Tongue (tissue), 1 donor: ENCODE measurements at regions not wholly inside any gene's neighbourhood (a gene's known extent, or its start where the extent isn't known, plus 50 kb on each side); places are given as distances from the start of the nearest gene placed in this dataset.

Experiments used
- DNase-seq: peaks from one replicate; pipeline ENCODE4 v3.0.0-alpha.2; 2015

DNA sequence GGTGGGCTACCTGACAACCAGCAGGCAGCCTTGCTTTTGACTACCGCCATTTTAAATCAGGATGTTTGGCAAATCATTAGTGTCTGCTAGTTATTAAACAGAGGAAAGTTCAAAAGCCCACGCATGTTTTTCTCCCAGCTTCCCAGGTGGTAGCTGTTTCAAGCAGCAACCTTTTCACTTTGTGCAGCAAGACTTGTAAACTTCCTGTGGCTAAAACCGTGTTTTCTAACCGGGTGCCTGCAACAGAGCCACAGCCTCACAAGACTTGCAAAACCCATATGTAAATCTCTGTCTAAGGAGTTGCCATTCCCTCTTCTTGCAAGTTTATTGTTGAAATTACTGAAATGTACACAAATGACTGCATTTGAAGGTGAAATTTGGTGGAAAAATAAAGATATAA lies 633.1 kb downstream of the BCL11A start:
- DNase-seq: no peak

- DNase-seq: no peak
Measured at GRCh38 chr2:59919579-59919978, 633.9 kb downstream of the BCL11A start.

DNA sequence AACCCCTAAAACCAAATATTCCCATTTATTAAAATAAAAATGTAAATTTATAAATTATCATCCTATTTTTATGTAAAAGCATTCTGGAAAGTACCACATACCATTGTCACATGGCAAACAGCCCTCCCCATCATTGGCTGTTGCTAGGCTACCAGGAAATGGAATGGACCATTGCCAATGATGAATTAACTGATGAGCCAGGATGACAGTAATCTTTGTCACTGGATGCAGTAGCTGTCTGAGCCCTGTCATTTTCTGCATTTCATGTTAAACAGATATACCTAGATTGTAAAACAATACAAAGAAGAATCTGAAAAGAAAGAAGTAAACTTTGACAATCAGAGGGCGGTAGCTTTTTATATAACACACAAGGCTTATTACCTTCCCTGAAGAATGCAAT lies 641.4 kb downstream of the BCL11A start:
- no peak for DNase-seq

DNA sequence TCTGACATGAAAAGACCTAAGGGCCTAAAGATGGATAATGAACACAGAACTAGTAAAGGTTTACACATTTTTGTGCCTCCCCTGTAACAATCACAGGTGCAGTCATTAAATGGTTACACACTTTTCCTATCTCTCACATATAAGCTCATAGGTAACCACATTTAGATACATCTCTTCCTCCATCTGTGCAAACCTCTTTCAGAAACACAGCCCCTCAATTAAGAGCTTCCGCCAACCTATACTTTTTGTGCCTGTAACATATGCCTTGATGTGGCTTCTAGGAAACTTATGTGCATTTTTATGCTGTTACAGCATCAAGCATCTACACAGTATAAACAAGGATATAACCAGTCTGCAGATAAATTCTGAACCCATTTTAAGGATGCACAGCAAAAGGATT lies 643.3 kb downstream of the BCL11A start:
- no peak for DNase-seq

DNA sequence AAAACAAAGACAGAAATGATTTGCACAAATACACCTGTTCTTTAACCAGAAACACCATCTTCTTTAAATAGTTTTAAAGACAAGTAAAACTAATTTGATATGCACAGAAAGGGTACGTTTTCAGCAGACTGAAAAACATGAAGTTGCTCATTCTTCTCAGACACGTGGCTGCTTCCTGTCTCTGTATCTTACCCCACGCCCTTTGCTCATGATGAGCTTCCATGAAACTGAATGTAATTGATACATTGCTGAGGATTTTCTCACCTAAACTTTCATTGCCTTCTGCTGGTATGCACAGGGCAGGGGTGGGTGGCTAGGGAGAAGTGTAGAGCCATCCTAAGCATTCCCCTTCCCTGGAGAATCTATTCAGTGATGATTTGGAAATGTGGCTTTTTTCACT lies 644.3 kb downstream of the BCL11A start:
- DNase-seq: no peak

GRCh38 chr2:59905731-59906130 lies 647.7 kb downstream of the BCL11A start:
- DNase-seq: no peak

GRCh38 chr2:59903994-59904544 lies 649.4 kb downstream of the BCL11A start:
- DNase-seq: no peak

DNA sequence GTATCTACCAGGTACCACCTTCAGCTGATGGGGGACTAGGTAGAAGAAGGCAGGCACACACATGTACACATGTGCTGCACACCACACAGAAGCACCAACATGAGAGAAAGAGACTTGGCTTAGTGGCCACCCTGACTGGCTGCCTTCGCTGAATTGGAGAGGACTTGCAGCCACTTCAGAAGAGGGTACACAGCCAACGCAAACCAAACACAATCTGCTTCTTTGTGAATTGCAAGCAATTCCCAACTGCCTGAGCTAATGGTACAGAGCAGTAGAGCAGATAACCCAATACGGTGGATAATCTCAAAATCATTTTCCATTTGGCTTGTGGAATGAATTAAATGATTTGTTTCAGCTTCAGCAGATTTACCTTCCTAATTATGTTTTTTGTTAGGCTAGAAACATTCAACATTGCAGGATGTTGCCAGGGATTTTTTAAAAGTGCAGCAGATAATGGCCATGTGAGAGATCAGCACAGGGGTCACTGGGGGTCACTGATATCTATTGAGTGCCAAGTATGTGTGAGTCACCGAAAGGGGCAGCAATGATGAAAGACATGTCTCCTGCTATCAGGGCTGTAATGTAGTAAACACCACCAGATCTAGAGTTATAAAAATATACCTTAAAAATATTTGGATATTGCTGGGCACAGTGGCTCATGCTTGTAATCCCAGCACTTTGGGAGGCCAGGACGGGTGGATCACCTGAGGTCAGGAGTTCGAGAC lies 652.6 kb downstream of the BCL11A start:
- no peak for DNase-seq

- DNase-seq: no peak
Measured at GRCh38 chr2:59899692-59900091, 653.8 kb downstream of the BCL11A start.

- no peak for DNase-seq
Measured at GRCh38 chr2:59896499-59897245, 656.8 kb downstream of the BCL11A start.

- no peak for DNase-seq
Measured at GRCh38 chr2:59893612-59894011, 659.8 kb downstream of the BCL11A start.

DNA sequence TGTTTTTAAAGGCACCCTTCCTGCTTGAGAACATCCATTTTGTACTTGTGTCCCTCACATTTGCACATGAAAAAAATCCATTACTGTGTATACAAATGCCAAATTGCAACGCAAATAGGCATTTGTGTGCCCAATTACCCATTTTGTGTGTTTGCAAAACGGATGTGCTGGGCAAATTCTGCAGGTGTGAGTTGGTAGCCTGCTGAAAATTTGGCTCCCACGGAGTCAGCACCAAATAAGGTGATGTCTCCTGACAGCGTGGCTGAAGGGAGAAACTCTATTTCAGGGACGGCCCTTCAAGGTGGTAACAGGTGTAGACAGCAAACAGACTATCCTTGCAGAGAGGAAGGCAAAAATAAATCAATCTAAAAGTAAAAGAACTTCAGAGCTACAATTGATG lies 661.1 kb downstream of the BCL11A start:
- DNase-seq: no peak

GRCh38 chr2:59889305-59889704 lies 664.1 kb downstream of the BCL11A start:
- no peak for DNase-seq

- DNase-seq: no peak
Measured at GRCh38 chr2:59888706-59889105, 664.7 kb downstream of the BCL11A start.

GRCh38 chr2:59888015-59888414 lies 665.4 kb downstream of the BCL11A start:
- no peak for DNase-seq

DNA sequence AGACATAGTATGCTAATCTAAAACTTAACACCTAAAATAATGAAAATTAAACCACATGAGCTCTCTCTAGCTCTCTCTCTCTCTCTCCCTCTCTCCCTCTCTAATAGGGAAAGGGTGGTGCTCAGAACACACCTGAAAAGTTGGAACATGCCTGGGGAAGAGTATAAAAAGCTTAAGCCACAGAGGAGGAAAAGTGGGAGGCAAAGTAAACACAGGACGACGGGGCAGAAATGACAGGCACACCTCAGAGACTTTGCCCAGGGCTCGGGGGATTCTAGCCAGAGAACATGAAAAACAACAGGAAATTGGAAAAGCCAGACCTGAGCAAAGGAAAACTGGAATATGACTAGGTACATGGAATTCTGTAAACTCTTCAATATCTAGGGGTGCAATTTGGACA lies 666.1 kb downstream of the BCL11A start:
- no peak for DNase-seq

- DNase-seq: no peak
Measured at GRCh38 chr2:59886759-59887158, 666.7 kb downstream of the BCL11A start.

DNA sequence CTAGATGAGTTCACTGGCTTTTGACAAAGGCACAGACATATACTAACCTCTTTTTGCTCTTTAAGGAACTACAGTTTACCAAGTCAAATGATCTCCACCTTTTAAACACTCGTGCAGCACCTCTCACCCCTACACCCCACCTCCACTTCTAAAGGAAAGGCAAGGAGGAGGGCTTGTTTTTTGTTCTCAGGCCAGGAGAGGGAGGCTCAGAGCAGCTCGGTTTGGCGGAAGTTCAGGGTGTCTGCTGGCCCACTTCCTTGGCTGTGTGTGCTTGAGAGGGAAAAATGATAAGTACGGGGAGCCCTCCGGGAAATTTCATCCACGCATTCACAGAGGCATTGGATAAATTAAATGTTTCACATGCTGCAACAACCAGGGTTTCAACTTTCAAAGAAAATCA lies 667.9 kb downstream of the BCL11A start:
- peak; percentile 38 for DNase-seq

DNA sequence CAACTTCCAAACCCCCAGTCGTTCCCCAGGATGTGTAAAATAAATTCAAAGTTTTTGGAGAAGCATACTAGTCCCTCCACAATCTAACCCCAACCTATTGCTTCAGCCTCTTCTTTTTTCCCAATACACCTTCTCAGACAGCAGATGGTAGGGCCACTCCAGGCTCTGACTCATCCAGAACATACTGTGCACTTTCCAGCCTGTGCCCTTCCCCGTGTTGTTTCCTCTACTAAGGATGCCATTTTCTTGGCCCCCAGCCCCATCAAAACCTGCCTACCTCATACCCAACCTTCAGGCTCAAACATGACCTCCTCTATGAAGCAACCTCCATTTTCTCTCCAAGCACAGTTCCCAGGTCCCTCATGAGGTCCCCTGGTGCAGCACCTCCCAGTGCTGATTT lies 669.3 kb downstream of the BCL11A start:
- DNase-seq: no peak

DNA sequence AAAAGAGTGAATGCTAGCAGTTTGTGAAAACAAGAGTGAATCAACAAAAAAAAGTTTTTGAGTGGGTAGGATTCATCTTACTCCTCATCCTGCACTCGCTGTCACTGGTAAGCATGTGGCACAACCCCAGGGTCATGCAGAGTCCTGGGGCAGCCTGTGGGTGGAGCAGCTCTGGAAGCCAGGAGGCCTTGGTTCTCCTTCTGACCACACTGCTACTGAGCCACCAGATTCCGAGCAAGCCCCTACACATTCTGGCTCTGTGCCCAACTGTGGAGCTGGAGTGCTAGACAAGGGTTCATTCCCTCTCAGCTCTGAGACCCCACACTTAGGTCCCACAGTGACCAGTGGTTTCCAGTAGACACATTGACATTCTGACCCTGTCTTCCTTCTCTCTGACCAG lies 670.6 kb downstream of the BCL11A start:
- DNase-seq: no peak

GRCh38 chr2:59882279-59882678 lies 671.2 kb downstream of the BCL11A start:
- DNase-seq: no peak

DNA sequence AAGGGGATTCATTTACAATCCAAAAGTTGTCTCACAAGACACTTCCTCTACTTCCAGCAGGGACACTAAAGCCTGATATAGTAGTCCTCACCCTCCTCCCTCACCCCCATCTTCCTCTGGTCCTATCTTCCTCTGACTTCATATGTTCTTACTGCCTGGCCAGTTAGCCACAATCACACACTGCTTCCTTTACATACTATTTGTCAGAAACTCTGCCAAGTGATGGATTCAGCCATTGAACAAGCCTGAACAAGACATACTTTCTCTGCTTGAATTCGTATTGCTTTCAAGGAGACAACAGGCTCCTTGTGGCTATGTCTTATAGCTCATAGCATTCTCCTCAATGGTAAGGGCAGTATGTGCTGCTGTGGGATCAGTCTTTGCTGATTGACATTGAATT lies 672.2 kb downstream of the BCL11A start:
- DNase-seq: no peak

- no peak for DNase-seq
Measured at GRCh38 chr2:59879700-59880131, 673.7 kb downstream of the BCL11A start.

- DNase-seq: peak; percentile 31
Measured at GRCh38 chr2:59875836-59876235, 677.6 kb downstream of the BCL11A start.
